NCI-H82 (cell line): ENCODE measurements at regions not wholly inside any gene's neighbourhood (a gene's known extent, or its start where the extent isn't known, plus 50 kb on each side); places are given as distances from the start of the nearest gene placed in this dataset.
"Not testable (repeated sequence)": the region's sequence is repeated elsewhere in the genome, so short reads cannot be mapped to it uniquely, and the experiment has no call there.

Experiments
- DNase-seq: peaks from one replicate; lab custom pipeline; 2025; lab: John Stamatoyannopoulos, UW

- DNase-seq, result no peak
Measured at GRCh38 chr18:1416074-1416473, 511.4 kb downstream of the ADCYAP1 start.

- DNase-seq, result peak; percentile 50
Measured at GRCh38 chr18:1421502-1421901, 516.8 kb downstream of the ADCYAP1 start.

- no peak for DNase-seq
Measured at GRCh38 chr18:1422634-1423033, 518.0 kb downstream of the ADCYAP1 start.

- DNase-seq, result no peak
Measured at GRCh38 chr18:1425679-1426078, 521.0 kb downstream of the ADCYAP1 start.

- peak; percentile 6 for DNase-seq
Measured at GRCh38 chr18:1435487-1435886, 530.8 kb downstream of the ADCYAP1 start.

- DNase-seq, result no peak
Measured at GRCh38 chr18:1436199-1436598, 531.5 kb downstream of the ADCYAP1 start.

GRCh38 chr18:1438458-1438910 is 533.8 kb downstream of the ADCYAP1 start:
- DNase-seq, result no peak

- DNase-seq, result no peak
Measured at GRCh38 chr18:1438967-1439366, 534.3 kb downstream of the ADCYAP1 start.

- not testable (repeated sequence) for DNase-seq
Measured at GRCh38 chr18:1444062-1444461, 539.4 kb downstream of the ADCYAP1 start.

GRCh38 chr18:1446765-1447164 is 542.1 kb downstream of the ADCYAP1 start:
- DNase-seq, result no peak

- no peak for DNase-seq
Measured at GRCh38 chr18:1452821-1453220, 548.1 kb downstream of the ADCYAP1 start.

- DNase-seq, result no peak
Measured at GRCh38 chr18:1455605-1456004, 550.9 kb downstream of the ADCYAP1 start.

- DNase-seq, result no peak
Measured at GRCh38 chr18:1458547-1458946, 553.9 kb downstream of the ADCYAP1 start.

GRCh38 chr18:1463981-1464380 is 559.3 kb downstream of the ADCYAP1 start:
- no peak for DNase-seq

- DNase-seq, result peak; percentile 8
Measured at GRCh38 chr18:1464444-1465217, 560.0 kb downstream of the ADCYAP1 start.

- no peak for DNase-seq
Measured at GRCh38 chr18:1466035-1466434, 561.4 kb downstream of the ADCYAP1 start.

- no peak for DNase-seq
Measured at GRCh38 chr18:1467461-1467964, 562.8 kb downstream of the ADCYAP1 start.

GRCh38 chr18:1468550-1468949 is 563.9 kb downstream of the ADCYAP1 start:
- no peak for DNase-seq

GRCh38 chr18:1475867-1476266 is 571.2 kb downstream of the ADCYAP1 start:
- no peak for DNase-seq

- DNase-seq, result peak; percentile 48
Measured at GRCh38 chr18:1480309-1480708, 575.6 kb downstream of the ADCYAP1 start.

- no peak for DNase-seq
Measured at GRCh38 chr18:1481577-1481976, 576.9 kb downstream of the ADCYAP1 start.

GRCh38 chr18:1483385-1483784 is 578.7 kb downstream of the ADCYAP1 start:
- DNase-seq, result no peak

- no peak for DNase-seq
Measured at GRCh38 chr18:1487457-1487856, 582.8 kb downstream of the ADCYAP1 start.

GRCh38 chr18:1488394-1488793 is 583.7 kb downstream of the ADCYAP1 start:
- no peak for DNase-seq
